GM18868 (cell line): ENCODE measurements at regions not wholly inside any gene's neighbourhood (a gene's known extent, or its start where the extent isn't known, plus 50 kb on each side); places are given as distances from the start of the nearest gene placed in this dataset.

Experiments
- ATAC-seq: cut with Tn5 transposase; IDR thresholded peaks from one replicate; pipeline ENCODE4 v1.9.1; 2021; ENCODE audit warnings: mild to moderate bottlenecking, moderate library complexity; ENCODE audit not compliant: unreplicated experiment

DNA sequence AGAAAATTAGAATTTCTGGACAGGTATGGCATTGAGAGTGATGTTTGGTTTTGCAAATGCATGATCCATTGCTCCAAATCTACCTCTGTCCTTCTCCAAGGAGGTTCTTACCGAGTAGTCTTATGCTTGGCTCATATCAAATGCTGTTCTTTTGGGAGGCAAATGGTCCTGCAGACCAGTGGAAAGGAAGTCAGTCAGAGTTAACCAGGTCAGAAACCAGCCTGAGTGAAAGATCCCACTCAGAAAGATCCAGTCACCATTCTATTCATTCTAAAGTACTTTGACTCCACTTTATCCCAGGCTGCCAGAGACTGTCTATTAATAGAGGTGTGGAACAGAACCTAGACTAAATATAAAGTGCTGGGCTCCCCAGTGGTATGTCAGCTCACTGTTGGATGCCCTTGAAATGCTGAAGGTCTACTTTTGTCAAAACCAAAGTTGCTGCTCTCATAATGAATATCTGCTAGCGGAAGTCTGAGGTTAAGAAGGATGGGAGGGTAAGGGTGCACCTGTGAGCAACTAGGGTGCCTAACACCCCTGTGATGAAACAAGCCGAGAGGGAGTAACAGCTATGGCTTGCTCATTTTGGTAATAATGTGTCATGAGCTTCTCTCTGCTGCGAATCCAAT, 302.2 kb downstream of the ZNF608 start:
- peak; percentile 99 for ATAC-seq

DNA sequence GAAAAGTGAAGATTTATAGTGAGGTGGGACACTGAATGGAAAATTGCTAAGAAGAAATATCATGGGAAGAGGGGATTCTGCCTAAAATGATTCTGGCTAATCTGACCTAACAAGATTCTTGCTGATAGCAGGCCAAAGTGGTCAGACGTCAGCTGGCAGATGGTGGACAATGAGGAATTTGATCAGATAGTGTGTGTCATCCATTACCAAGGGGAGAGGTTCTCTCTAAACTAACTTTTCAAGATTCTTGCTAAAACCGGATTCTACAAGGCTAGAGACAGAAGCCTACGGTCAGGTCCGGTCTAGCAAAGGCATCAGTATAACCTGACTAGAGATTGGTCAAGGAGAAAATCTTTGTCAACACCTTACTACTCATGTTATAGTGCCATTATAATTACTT, 306.0 kb downstream of the ZNF608 start:
- ATAC-seq = no peak

DNA sequence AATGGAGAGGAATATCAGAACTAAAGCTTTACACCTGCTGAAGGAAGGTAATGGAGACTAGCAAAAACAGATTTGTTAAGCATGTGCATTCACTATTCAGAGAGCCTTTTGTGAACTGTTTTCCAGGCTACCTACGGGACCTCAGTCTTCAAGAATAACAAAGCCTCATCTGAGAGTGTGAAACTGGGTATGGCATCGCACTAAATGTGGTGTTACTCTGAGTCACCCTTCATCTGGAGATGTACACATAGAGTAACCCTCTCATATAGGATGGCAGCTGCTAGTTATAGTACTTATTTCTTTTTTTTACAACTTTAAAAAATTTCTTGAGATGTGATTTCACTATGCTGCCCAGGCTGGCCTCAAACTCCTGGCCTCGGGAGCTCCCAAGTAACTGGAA, 306.8 kb downstream of the ZNF608 start:
- no peak for ATAC-seq

DNA sequence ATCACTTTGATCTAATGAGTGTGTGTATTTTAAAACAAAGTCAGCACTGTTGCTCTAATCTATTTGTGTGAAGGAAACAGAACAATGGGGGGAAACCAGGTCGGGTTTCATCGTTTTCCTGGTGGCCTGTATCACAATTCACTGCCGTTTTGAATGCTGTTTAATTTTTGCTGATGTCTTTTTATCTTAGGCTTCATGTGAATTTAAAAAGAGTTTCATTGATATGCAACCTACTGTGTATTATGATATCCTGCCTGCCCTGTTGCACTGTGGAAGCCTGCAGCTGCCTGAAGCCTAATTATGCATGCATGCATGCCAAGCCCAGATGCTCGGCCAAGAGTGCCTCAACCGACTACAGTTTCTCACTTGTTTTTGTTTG, 307.5 kb downstream of the ZNF608 start:
- ATAC-seq = no peak

DNA sequence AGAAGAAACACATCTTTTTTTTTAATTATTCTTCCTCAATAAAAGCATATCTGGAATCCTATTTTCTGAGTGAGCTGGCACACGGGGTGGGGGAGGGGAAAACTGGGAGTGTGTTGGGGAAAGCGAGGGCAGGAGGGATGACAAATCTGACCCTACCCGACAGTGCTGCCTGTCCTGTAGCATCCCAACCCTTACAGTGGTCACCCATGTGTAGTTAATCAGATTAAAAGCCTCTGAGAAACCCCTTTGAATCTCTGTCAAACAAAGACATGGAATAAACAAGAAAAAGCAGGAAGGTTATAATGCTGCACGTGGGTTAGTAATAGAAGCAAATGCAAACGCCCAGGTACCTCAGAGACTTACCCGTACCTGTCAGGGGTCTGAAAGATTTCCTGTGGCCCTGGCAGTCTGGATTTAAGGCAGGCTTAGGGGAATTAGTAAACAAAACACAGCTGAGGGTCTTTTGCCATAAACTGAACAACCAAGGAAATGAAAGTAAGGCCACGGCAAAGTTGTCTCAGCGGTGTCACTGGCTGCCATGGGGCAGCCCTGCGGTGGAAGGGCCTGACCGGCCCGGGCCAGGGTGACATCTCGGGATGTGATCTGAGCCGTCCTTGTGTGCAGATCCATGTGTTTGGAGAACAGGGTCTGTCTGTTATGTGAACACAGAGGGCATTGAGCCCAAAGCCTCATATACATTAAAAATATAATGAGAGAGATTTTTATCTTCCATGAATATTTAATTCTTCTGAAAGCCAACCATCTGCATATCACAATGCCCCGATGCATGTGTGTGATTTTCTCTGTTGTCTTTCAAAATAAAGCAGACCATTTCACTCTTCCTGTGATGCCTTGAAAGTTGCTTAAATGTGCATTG, 308.2 kb downstream of the ZNF608 start:
- ATAC-seq = no peak

DNA sequence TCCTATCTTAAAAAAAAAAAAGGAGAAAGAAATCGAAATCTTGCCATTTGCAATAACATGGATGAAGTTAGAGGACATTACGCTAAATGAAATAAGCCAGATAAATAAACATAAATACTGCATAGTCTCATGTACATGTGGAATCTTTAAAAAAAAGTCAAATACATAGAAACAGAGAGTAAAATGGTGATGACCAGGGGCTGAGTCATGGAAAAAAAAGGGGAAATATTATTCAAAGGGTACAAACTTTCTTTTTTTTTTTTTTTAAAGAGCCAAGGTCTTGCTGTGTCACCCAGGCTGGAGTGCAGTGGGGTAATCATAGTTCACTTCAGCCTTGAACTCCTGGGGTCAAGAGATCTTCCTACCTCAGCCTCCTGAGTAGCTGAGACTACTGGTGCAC, 310.1 kb downstream of the ZNF608 start:
- ATAC-seq = no peak

DNA sequence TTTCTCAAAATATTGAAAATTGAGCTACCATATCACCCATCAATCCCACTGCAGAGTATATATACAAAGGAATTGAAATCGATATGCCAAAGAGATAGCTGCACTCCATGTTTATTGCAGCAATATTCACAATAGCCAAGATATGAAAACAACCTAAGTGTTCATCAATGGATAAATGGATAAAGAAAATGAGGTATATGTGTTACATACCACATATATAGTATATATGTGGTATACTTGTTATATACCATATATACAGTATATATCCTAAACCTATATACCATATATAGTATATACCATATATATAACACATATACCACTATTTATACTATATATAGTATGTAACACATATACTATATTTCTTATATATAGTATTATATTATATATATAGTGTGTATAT, 313.3 kb downstream of the ZNF608 start:
- no peak for ATAC-seq

DNA sequence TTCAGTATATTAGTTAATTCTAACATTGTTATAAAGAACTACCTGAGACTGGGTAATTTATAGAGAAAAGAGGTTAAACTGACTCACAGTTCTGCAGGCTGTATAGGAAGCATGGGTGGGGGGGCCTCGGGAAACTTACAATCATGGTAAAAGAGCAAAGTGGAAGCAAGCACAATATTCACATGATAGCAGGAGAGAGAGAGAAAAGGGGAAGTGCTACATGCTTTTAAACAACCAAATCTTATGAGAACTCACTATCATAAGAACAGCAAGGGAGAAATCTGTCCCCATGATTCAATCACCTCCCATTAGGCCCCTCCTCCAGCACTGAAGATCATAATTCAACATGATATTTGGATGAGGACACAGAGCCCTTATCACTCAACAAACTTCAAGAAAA, 324.9 kb downstream of the ZNF608 start:
- peak; percentile 61 for ATAC-seq

DNA sequence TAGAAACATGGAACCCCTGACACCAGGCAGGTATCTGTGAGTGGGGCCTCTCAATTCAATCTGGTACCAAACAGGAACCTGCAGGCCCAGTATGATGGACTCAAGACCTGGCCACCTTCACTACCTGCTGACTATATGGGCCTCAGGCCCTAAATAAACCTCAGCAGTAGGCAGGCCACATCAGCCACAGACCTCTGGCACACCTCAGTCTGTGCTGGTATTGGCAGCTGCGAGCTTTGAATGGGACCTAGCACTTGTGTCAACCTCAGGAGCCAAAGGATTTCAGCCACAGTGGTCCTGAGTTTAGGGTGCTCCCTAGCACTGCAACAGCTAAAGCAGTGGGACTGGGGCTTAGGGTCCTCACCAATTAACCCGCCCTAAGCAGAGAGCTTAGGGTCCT, 325.5 kb downstream of the ZNF608 start:
- peak; percentile 12 for ATAC-seq

DNA sequence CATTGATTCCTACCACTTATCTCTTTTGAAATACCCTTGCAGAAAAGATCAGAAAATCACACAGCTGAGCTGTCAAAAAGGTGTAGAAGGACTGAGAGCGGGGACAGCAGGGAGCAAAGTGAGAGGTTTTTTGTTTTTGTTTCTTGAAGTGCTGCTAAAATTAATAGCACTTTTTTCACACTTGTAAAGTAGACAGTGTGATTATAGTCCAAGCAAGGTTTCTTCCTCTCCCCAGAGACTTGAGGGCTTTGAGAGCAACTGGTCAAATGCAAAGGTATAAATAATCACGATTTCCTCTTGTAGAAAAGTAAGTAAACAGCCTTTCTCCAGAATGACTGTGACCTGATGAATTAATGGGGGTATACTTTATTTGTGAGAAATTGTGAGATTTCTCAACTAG, 326.9 kb downstream of the ZNF608 start:
- no peak for ATAC-seq

DNA sequence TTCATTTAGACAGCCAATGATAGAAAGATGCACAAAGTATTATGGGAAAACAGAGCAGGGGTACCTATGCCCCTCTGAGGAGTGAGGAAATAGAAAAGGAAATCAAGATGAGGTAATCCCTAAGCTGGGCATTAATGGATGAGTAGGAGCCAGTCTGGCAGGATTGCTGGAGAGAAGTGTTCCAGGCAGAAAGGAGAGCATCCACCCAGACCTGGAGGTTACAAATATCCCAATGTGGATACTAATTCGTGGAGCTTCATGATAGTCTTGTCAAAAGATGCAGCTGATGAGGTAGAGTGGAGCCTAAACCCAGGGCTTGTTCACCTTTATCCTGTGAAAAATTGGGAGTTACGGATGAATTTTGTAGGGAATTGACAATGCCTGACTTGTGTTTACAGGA, 328.0 kb downstream of the ZNF608 start:
- no peak for ATAC-seq

DNA sequence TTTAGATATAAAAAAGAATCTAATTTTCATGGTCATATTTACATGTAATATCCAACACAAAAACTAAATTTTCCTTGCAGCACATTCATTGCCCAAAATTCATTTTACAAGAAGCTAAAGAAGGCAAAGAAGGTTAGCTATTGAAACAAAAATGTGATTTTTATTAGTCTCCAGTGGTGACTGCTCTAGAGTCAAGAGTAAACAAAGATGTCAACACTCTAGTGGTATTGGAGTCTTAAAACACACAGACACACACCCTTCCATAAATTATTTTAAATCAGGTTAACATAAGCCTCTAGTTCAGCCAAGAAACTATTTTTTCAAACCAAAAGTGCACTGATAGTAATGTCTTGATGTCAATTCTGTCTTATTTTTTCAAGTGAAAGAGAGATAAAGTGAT, 329.2 kb downstream of the ZNF608 start:
- ATAC-seq = no peak

DNA sequence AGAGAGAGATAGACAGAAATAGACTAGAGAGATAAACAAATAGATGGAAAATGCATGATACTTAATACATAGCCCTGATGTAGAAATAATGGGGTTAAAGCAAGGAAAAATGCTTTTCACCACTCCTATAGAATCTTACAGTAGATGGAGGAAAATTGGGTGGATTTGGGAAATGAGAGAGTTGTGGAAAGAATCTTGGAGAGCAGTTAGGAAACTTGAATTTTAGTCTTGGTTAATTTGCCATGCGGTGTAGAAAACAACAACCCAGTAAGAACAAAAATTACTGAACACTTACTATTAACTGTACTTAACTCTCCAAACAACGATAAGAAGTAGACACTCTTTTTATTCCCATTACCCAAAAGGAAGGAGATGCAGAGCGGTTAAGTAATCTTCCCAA, 329.8 kb downstream of the ZNF608 start:
- no peak for ATAC-seq

DNA sequence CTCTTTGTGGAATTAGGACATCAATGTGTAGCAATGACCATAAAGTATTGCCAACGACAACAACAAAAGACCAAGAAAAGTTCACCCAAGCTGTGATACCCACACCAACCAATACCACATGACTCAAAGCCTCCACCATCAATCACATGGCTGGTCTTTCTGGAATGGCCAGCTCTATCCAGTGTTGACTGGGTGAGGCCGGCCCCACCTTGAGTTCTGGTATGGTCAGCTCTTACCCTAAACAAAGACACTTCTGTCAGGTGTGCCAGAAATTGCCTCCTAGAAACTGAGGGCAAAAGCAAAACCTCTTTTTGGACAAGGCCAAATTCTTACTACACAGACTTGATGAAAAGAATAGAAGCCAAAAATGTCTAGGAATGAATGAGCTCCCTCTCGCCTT, 331.5 kb downstream of the ZNF608 start:
- ATAC-seq = no peak

DNA sequence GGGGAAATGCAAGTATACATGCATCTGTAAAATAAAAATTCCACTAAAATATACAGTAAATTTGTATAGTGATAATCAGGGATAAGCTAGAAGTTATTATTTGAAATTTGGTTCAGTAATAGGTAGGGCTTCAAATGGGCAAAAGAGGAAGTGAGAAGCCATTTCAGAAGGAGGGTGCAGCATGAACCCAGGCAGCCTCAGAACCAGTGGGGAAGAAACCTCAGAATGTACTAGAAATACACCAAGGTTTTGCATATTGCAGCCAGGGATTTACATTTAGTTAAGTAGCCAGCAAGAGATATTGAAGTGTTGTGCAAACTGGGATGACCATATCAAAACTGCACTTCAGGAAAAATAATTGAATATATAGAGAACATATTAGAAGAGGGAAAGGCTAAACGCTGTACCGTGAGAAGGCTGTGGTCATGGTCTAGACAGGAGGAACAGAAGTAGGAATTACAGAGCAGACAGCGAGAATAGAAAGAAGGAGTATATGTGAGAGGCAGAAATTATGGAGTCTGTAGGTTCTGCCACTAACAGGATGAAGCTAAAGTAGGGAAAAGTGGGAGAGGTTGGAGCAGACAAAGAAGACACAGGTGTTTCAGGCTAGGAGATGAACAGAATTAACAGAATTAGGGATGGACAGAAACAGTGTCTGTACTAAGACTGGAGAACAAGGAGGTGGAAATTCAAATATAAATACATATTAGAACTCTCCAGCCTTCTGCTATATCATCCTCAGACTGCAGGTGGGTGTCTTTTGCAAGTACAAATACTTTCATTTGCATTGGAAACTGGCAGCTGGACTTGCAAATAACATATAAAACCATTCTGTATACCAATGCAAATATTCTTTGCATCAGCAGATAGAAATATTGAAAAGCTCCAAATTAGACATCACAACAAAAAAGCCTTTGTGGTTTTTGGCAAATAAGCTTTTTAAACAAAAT, 335.6 kb downstream of the ZNF608 start:
- peak; percentile 98 for ATAC-seq

DNA sequence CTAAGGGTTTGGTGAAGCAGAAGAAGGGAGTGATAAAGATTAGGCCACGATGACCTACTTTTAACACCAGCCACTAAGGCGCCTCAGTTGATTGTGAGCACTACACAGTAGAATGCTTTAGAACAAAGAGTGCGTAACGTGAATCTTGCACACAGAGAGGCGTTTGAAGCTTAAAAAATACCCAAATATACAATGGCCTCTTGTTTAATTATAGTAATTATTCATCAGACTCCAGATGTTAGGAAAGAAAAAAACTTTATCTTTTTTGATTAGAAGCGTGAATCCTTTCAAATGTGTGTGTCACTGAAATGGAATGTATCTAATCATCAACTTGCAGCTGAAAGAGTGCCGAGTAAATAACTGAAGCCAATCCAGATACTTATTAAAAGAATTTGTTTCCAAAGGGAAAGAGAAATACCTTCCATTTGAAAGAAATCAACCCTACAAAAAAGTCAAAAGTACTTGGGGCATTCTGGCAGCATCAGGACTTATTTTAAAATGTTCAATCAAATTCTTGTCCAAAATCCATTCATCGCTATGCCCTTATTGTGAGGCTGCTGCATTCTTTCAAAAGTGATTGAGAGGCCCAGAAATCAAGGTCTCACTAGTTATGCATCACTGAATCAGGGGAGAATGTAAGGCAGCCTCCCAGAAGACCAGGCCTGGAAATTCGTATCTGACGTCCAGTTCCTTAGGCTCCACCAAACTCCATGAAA, 337.5 kb downstream of the ZNF608 start:
- ATAC-seq = no peak

DNA sequence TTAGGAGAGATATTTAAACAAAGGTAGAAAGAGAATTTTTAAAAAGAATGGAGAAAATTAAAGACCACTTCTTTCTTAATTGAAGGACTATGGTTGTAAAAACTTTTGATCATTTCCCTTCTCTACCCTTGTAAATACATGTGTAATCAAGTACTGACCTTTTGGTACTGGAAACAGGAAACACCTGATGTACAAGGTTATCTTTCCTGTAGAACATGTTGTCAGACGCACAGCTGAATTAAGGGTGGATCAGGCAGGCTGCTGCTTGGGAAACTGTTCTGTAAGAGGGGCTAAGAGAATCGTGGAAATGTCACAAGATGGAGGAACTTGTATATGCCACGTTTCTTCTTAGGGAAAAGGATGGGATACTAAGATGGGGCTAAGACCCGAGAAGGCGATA, 341.6 kb downstream of the ZNF608 start:
- no peak for ATAC-seq

DNA sequence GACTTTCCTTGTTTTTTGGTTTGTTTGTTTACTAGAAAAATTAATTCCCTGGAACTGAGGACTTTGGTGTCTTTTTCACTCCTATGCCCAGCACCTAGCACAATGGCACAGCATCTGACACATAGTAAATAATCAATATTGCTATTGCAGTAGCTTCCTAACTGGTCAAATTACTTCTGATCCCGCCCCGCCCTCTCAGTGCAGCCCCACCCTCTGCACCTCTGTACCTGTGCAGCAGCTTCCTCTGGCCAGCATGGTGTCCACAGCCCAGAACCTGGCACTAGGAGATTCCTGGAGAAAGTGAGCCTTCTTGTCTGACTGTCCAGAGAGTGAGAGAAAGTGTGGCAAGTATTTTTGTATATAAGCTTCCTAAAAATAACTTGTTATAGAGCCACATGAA, 343.2 kb downstream of the ZNF608 start:
- no peak for ATAC-seq

DNA sequence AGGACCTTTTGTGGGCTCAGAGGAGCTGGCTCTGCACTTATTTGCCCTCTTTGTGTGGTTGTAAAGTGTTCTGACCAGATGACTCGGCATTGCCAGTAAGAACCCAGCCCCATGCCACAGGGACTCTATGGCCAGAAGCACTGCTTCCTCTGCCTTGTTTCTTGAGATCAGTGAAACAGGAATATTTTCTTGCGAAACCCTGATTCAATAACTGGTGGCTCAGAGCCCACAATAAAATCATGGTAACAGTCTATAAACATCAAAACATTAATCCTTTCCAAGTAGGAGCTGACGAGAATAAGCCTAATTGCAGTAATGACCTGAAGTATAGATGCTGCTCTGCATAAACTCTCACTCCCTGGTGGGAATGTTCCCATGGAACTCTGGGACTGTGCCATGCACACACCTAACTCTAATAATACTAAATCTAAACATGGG, 344.3 kb downstream of the ZNF608 start:
- ATAC-seq = no peak

DNA sequence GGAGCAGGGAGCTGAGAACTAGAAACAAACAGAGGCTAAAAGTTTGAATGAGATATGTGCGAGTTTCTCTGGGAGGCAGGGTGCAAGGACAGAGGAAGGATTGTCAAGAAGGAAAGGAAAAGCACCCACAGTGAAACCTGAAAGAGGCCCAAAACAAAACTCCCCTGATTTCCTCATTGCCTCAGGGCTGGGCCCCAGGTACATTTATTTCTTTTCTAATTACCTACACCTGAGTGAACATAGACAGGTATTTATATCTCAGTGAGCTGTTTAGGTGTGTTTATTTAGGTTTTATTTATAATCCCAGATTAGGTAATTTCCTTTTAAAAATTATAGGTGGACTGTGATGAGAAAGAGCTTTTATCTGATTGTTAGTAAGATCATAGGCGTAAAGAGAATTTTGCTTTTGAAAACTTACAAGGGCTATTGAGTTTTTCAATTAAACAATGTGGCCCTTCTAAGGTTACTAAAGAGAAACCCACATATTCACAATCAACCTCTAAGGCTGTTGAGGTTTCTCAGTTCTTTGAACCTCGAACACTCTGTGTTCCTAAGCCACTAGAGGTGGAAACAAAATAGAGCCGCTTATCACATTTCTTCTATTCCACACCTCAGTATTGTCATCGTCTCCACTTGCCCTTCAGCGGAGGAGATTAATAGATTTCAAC, 344.8 kb downstream of the ZNF608 start:
- no peak for ATAC-seq
